ENCODE measurements at regions not wholly inside any gene's neighbourhood (a gene's known extent, or its start where the extent isn't known, plus 50 kb on each side); places are given as distances from the start of the nearest gene placed in this dataset.

DNA sequence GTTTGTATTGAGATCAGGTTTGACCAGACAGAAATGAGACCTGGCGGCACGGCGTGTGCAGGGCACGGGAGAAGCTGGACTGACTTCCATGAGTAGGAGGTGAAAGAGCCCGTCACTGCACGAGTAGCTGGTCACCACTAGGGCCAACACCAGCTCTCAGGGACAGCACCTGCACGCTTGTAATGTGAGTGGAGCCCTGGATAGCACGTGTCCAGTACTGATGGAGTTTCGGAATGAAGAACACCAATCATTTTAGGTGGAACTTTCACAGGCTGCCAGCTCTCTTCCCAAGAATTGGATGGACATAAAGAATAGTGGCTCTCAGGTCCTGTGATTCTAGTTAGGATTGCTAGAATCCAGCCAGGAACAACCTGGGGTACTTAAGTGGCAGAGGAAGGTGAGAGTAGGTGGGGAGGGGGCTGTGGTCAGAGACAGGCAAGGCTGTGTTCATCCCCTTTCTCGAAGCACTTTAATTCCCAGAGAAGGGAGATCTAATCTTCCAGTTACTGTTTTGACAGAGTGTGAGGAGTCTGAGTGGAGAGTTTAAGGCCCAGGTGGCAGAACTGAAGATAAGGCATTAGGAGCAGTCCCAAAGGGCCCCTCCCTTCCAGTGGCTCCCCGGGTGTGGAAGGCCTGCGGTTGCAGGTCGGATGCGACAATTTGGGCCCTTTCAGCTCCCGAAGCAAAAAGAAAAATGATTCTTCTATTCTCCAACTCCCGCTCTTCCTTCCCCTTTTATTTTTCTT, 314.8 kb downstream of the QKI start:
- intact Hi-C loops (cut with DNase I) = no loop called here
- DNase-seq (no peak), ATAC-seq (no peak)
- Histone ChIP-seq H3K9me3 (no peaks in the 10 kb centered on the region), H3K4me3 (no peak overlapping the region), H3K27me3 (no peaks in the 10 kb centered on the region), H3K4me1 (no peaks in the 10 kb centered on the region), H3K27ac (no peak overlapping the region), H3K36me3 (no peaks in the 10 kb centered on the region)
- no peak for TF ChIP-seq CTCF (IDR thresholded peaks at IDR 0.05)

DNA sequence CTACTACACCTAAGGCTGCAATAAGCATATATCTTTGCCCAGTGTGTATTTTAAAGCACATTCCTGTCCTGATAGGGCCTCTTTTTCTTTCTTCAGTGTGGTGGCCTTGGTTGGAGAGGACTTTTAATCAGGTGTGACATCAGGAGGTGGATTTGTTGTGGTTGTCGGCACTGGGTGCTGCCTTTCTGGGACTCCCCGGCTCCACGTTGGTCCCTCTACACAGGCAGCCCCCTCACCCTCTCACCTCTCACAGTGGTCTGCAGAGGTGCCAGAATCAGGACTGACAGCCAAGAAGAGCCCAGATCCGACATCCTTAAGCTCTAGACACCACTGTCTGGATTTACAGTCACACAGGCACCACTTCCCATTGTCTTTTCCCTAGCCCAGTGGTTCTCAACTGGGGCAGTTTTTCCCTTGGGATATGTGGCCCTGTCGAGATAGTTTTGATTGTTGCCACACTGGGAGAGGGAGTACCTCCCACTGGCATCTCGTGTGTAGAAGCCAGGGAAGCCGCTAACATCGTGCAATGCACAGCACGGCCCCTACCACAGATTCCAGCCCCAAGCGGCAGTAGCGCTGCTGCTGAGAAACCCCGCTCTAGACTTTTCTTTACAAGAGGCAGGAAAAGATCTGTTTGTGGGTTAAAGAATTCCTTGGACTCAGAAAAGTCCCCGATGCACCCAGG, 314.1 kb downstream of the QKI start:
- no peaks in the 10 kb centered on the region for H3K9me3 ChIP-seq
- H3K27ac ChIP-seq = no peak overlapping the region
- intact Hi-C loops (cut with DNase I) = no loop called here
- no peak for DNase-seq
- H3K4me1 ChIP-seq = no peaks in the 10 kb centered on the region
- ATAC-seq = no peak
- no peaks in the 10 kb centered on the region for H3K36me3 ChIP-seq
- H3K27me3 ChIP-seq = no peaks in the 10 kb centered on the region
- TF ChIP-seq CTCF (IDR thresholded peaks at IDR 0.05) = no peak
- no peak overlapping the region for H3K4me3 ChIP-seq

DNA sequence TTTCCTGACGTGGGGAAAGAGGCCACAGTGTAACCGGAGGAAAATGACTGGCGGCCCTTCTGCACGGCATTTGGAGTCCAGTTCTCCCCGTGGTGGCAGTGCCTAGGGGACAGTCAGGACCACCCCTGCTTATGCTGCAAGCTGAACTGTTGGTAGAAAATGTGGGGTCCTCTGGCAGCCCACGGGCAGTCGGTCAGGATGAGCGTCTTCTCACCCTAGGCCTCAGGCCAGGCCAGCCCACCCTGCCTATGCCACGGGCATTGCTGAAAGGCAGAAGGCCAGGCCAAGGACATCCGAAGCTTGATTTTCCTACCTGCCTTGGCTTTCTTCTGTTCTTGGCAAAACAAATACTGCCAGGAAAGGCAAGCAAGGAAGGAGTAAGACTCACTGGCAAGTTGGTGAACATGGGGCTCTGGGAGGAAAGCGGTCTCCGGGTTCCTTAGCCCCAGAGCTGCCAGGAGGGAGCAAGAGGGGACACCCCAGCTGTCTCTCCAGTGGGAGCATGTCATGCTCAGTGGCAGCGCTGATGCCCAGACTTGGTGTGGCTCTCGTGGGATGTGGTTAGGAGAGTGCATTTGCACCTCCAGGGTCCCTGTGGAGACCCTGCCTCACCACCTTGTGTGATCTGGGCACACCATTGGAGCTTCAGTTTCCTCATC, 311.6 kb downstream of the QKI start:
- intact Hi-C loops (cut with DNase I) = no loop called here
- no peak for DNase-seq
- no peak overlapping the region for H3K4me3 ChIP-seq
- H3K9me3 ChIP-seq = no peaks in the 10 kb centered on the region
- H3K4me1 ChIP-seq = no peaks in the 10 kb centered on the region
- TF ChIP-seq CTCF (IDR thresholded peaks at IDR 0.05) = no peak
- no peak overlapping the region for H3K27ac ChIP-seq
- H3K27me3 ChIP-seq = no peaks in the 10 kb centered on the region
- no peak for ATAC-seq
- no peaks in the 10 kb centered on the region for H3K36me3 ChIP-seq

GRCh38 chr6:163725008-163725941, 310.8 kb downstream of the QKI start:
- H3K27ac ChIP-seq = no peak overlapping the region
- no peaks in the 10 kb centered on the region for H3K9me3 ChIP-seq
- no peak for DNase-seq
- no peak for ATAC-seq
- no peaks in the 10 kb centered on the region for H3K36me3 ChIP-seq
- intact Hi-C loops (cut with DNase I) = no loop called here
- H3K27me3 ChIP-seq = no peaks in the 10 kb centered on the region
- no peak for TF ChIP-seq CTCF (IDR thresholded peaks at IDR 0.05)
- no peak overlapping the region for H3K4me3 ChIP-seq
- no peaks in the 10 kb centered on the region for H3K4me1 ChIP-seq
